HG02870 (cell line): ENCODE measurements at regions not wholly inside any gene's neighbourhood (a gene's known extent, or its start where the extent isn't known, plus 50 kb on each side); places are given as distances from the start of the nearest gene placed in this dataset.

Experiments used
- ATAC-seq: cut with Tn5 transposase; IDR thresholded peaks from one replicate; pipeline ENCODE4 v1.9.1; 2021; ENCODE audit warnings: mild to moderate bottlenecking, moderate library complexity; ENCODE audit not compliant: unreplicated experiment

DNA sequence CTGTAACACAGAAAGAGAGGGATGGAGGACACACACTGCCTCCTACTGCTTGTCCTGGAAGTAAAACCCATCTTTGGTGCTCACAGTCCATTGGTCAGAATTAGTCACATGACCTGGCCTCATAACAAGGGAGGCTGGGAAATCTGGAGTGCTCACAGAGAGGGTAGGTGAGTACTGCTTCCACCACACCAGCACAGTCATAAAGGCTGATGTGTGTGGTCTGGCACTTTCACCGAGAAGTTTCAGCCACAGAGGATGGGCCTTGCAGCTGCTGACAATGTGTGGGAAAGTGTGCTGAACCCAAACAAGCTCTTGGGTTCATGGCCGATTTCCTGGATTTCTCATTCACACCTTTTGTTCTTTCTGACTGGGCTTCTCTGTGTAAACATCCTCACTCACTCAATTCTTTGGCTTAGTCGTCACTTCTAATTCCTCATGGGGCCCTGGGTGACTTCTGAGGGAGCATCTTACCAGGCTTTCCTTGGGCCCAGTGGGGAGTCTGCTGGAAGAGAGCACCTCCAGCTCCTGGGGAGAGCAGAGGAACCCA is 100.7 kb downstream of the ASB7 start:
- ATAC-seq, result peak; percentile 100

DNA sequence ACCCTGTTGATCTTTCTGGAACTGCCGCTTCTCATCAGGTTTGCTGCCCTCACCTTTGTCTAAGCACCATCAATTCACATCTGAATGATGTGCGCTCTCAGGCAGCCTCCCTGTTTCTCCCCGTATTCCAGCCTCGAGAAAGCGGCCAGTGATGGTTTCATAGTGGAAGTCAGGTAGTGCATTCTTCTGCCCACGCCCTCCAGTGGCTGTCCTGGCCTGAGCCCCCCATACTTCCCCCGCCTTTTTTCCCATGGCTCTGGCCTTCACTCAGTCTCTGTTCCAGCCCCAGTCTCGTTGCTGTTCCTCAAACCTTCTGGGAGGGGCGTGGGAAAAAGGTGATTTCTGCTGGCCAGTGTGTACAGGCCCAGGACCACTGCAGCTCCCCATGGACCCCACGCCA is 101.3 kb downstream of the ASB7 start:
- ATAC-seq, result no peak

GRCh38 chr15:100704281-100705055 is 102.1 kb downstream of the ASB7 start:
- ATAC-seq, result no peak

GRCh38 chr15:100705065-100705464 is 102.7 kb downstream of the ASB7 start:
- no peak for ATAC-seq

DNA sequence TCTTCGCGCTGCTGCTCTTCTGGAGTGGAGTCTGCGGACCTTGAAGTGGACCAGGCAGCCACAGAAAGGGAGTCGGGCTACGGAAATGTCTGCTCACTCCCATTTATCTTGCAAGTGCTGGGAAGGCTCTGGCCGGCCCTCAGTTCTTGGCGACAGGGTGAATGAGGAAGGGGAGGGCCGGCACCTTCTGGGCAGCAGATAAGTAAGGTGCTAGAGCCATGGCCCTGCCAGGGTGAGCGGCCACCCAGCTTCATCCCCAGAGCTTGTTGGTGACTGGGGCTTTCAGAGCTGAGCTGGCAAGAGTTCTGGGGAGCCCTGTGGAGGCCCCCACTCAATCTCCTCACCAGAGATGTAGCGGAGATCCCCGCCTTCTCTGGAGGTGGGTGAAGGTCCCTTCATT is 103.5 kb downstream of the ASB7 start:
- no peak for ATAC-seq

DNA sequence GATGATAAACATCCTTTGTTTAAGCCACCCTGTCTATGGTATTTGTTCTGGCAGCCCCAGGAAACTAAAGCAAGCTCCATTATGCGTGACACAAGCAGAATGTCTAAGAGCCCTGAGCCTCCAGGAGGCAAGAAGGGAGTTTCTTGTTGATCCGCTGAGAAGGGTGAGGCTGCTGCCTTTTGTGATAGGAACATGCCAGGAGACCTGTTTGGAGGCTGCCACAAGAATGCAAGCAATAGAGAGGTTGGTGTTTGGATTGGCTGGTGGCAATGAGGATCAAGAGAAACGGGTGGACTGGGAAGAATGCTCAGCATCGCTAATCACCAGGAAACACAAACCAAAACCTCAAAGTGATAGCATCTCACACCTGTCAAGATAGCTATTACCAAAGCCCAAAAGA is 104.8 kb downstream of the ASB7 start:
- no peak for ATAC-seq

DNA sequence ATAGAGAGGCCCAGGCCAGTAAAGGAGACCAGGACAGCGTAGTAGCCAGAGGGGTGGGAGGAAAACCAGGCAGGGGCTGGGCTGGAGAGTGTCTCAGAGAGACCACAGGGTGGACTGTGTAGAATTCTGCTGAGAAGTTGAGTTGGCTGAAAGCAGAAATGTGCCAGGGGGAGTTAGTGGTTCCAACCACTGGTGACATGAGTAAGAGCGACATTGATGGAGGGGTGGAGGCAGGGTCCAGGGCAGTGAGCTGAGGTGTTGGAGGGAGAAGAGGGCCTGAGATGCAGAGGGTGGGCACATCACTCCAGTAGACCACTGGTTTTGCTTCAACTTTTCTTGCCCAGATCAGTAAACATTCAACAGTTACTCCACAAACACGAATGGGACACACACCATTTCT is 106.5 kb downstream of the ASB7 start:
- ATAC-seq, result no peak

DNA sequence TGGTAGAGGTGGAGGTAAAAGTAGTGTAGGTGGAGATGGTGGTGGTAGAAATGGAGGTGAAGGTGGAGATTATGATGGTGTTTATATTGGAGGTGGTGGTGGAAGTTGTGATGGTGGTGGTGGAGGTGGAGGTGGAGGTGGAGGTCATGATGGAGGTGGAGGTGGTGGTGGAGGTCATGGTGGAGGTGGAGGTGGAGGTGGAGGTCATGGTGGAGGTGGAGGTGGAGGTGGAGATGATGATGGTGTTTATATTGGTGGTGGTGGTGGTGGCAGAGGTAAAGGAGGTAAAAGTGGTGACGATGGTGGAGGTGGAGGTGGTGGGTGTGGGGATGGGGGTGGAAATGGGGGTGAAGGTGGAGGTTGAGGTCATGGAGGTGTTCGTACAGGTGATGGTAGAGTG is 107.8 kb downstream of the ASB7 start:
- no peak for ATAC-seq

- no peak for ATAC-seq
Observed at GRCh38 chr15:100710744-100711515, 108.5 kb downstream of the ASB7 start.

DNA sequence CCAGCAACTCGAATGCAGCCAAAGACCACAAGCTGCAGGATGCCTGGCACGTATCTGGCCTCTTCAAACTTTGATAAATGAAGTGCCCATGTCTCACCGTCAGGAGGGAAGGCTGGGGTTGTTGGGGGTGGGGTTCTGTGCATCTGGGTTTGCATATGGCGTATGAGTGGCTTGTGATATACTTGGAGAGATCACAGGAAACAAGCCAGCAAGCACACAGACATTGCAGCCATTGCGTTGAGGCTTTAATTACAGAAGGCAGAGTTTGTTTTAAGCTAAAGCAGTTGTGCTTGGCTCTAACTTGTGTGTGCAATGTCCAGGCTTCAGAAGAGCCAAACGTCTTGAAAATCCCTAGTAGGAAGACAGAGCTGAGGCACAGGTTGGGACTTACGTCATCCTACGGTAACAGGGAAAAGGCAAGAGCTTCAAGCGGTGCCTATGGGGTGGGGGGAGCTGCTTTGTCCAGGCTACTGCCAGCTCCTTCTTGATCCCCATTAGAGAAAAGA is 109.2 kb downstream of the ASB7 start:
- no peak for ATAC-seq

DNA sequence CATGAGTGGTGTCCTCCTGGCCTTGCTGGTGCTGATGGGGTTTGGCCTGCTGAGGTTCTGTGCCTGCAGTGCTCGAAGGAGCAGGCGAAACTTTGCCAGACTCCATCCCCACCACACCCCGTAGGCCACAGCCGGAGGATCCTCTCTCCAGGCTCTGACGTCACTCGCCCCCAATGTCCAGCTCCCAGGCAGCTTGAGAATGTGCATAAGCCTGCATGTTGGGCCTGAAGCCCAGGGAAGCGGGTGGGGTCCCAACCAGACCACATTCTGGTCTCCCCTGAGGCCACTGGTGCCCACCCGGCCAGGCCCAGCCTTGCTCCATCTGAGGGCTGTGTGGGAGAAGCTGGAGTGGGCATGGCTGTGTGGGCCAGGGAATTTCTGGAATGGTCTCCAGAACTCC is 109.8 kb downstream of the ASB7 start:
- ATAC-seq, result no peak

GRCh38 chr15:100713163-100713867 is 110.9 kb downstream of the ASB7 start:
- no peak for ATAC-seq

GRCh38 chr15:100714034-100714748 is 111.8 kb downstream of the ASB7 start:
- ATAC-seq, result no peak

- no peak for ATAC-seq
Observed at GRCh38 chr15:100714749-100715342, 112.5 kb downstream of the ASB7 start.

GRCh38 chr15:100715571-100716455 is 113.4 kb downstream of the ASB7 start:
- no peak for ATAC-seq

DNA sequence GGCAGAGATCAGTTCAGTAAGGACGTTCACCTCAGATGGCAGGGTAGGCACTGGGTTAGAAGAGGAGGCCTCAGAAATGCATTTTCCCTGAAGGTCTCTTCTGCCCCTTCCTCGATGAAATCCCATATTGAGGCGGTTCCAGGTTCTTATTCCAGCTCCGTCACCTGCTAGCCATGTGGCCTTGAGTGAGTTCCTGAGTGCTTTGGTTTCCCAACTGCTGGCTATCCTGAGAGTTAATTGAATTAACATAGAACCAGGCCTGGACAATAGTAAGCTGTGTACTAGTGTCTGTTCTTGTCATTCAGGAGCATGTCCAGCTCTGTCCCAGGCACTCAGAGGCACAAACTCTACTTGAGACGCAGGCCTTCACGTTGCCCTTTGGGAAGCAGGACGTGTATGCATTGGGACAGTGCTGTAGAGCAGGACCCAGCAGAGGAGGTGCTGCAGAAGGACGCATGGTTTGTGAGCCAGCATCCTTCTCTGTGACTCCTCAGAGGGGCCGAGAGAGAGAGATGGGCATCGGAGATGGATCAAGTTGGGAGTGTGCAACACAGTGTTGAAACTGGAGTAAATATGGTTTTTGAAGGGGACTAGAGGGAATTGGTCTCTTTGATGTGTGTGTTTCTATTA is 114.2 kb downstream of the ASB7 start:
- no peak for ATAC-seq

- no peak for ATAC-seq
Observed at GRCh38 chr15:100717596-100717995, 115.2 kb downstream of the ASB7 start.

DNA sequence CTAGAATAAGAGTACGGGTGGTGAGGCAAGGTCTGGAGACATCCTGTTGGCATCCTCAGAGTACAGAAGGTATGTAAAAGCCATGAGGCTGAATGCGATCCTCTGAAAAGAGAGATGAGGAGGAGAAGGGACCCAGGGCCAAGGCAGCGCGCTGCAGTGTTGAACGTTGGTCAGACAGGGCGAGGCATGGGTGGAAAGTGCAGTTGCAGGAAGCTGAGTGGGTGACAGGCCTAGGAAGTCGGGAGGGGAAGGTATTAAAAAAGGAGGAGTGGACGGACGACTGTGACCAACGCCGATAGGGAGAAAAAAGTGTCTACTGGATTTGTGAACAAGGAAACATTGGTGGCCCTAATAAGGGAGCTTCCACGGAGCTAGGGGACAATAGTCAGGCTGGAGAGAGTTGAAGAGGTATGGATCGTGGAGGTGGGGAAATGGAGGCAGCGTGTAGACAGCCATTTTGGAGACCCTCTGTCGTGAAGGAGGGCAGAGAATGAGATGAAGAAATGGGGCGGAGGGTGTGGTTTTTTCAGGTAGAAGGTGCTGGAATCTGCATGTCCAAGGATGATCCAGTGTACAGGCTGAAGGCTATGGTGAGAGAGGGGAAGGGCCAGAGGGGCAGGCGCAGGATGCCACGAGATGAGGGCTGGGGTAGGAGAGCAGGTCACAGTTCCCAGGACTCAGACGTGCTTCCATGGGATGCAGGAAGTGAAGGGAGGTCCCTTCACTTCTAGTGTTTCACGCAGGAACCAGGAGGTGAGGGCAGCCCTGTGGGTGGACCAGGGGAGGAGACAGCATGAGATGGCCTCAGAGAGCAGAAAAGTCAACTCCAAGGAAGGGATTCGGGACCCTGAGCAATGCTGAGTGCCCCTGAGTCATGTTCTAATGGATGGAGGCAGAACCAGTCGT is 115.9 kb downstream of the ASB7 start:
- ATAC-seq, result no peak
